ENCODE measurements at regions not wholly inside any gene's neighbourhood (a gene's known extent, or its start where the extent isn't known, plus 50 kb on each side); places are given as distances from the start of the nearest gene placed in this dataset.

- H3K4ac ChIP-seq (ENCODE audit: low read length), result no peak overlapping the region
- H4K8ac ChIP-seq (ENCODE audit: low read depth, low read length), result no peak overlapping the region
- H3K4me1 ChIP-seq (ENCODE audit: control insufficient read depth in 2 of 2, insufficient read depth in 1 of 2, low read depth in 1 of 2, low read length in 2 of 2), result no peaks in the 10 kb centered on the region
- H3K14ac ChIP-seq (ENCODE audit: low read length), result no peak overlapping the region
- no peaks in the 10 kb centered on the region for H3K79me1 ChIP-seq (ENCODE audit: low read depth, low read length)
- H2BK5ac ChIP-seq (ENCODE audit: low read length), result no peak overlapping the region
- H2AK5ac ChIP-seq (ENCODE audit: low read depth, low read length), result no peak overlapping the region
- no peak overlapping the region for H3K9ac ChIP-seq (ENCODE audit: low read depth, low read length, poor library complexity)
- no peak overlapping the region for H4K91ac ChIP-seq (ENCODE audit: low read depth, low read length, poor library complexity)
- no peak overlapping the region for H2BK15ac ChIP-seq (ENCODE audit: low read length)
- no peak overlapping the region for H3K23ac ChIP-seq (ENCODE audit: low read depth, low read length, poor library complexity)
- H3K18ac ChIP-seq (ENCODE audit: low read length), result no peak overlapping the region
- DNase-seq (ENCODE audit: low spot score), result no peak
- no peaks in the 10 kb centered on the region for H3K27me3 ChIP-seq (ENCODE audit: control insufficient read depth in 3 of 3, insufficient read depth in 3 of 3, low read depth in 1 of 3, low read length in 3 of 3)
- H2BK120ac ChIP-seq (ENCODE audit: low read depth, low read length), result no peak overlapping the region
- H3K27ac ChIP-seq (replicated peaks; ENCODE audit: low read length), result no peak overlapping the region
- H3K4me2 ChIP-seq (ENCODE audit: insufficient read depth, low read length, poor library complexity, severe bottlenecking), result no peak overlapping the region
- no CpG with 5 or more reads among the region's 5 CpGs for WGBS, 2 donors (ENCODE audit: extremely low coverage in 2 of 2, insufficient read length in 2 of 2, insufficient replicate concordance in 1 of 2)
- no peaks in the 10 kb centered on the region for H3K9me3 ChIP-seq (replicated peaks in 1 of 2; ENCODE audit: control insufficient read depth in 2 of 2, insufficient read depth in 1 of 2, low read depth in 1 of 2, low read length in 2 of 2)
- no peak overlapping the region for H2AFZ ChIP-seq (ENCODE audit: low read length)
- H3K36me3 ChIP-seq (replicated peaks in 1 of 2; ENCODE audit: control insufficient read depth in 2 of 2, insufficient read depth in 2 of 2, low read length in 2 of 2), result no peaks in the 10 kb centered on the region
- H3K4me3 ChIP-seq (ENCODE audit: low read length in 2 of 2), result no peak overlapping the region
- H2BK12ac ChIP-seq (ENCODE audit: low read length), result no peak overlapping the region
These were observed 610.4 kb downstream of the ELAVL2 start for GRCh38 chr9:23215688-23216087.

GRCh38 chr9:23219471-23219870, 606.6 kb downstream of the ELAVL2 start:
- no peak overlapping the region for H3K4ac ChIP-seq (ENCODE audit: low read length)
- no peak overlapping the region for H3K4me3 ChIP-seq (ENCODE audit: low read length in 2 of 2)
- H4K8ac ChIP-seq (ENCODE audit: low read depth, low read length), result no peak overlapping the region
- no peak overlapping the region for H2AFZ ChIP-seq (ENCODE audit: low read length)
- DNase-seq (ENCODE audit: low spot score), result no peak
- H4K91ac ChIP-seq (ENCODE audit: low read depth, low read length, poor library complexity), result no peak overlapping the region
- H3K18ac ChIP-seq (ENCODE audit: low read length), result no peak overlapping the region
- no peaks in the 10 kb centered on the region for H3K9me3 ChIP-seq (replicated peaks in 1 of 2; ENCODE audit: control insufficient read depth in 2 of 2, insufficient read depth in 1 of 2, low read depth in 1 of 2, low read length in 2 of 2)
- H3K23ac ChIP-seq (ENCODE audit: low read depth, low read length, poor library complexity), result no peak overlapping the region
- no peak overlapping the region for H2BK12ac ChIP-seq (ENCODE audit: low read length)
- H3K9ac ChIP-seq (ENCODE audit: low read depth, low read length, poor library complexity), result no peak overlapping the region
- H3K4me2 ChIP-seq (ENCODE audit: insufficient read depth, low read length, poor library complexity, severe bottlenecking), result no peak overlapping the region
- no peak overlapping the region for H2BK120ac ChIP-seq (ENCODE audit: low read depth, low read length)
- H3K4me1 ChIP-seq (ENCODE audit: control insufficient read depth in 2 of 2, insufficient read depth in 1 of 2, low read depth in 1 of 2, low read length in 2 of 2), result no peaks in the 10 kb centered on the region
- no peaks in the 10 kb centered on the region for H3K79me1 ChIP-seq (ENCODE audit: low read depth, low read length)
- H2BK15ac ChIP-seq (ENCODE audit: low read length), result no peak overlapping the region
- no peaks in the 10 kb centered on the region for H3K27me3 ChIP-seq (ENCODE audit: control insufficient read depth in 3 of 3, insufficient read depth in 3 of 3, low read depth in 1 of 3, low read length in 3 of 3)
- no peak overlapping the region for H2BK5ac ChIP-seq (ENCODE audit: low read length)
- WGBS, 2 donors (ENCODE audit: extremely low coverage in 2 of 2, insufficient read length in 2 of 2, insufficient replicate concordance in 1 of 2), result no CpG with 5 or more reads among the region's 13 CpGs
- H3K27ac ChIP-seq (replicated peaks; ENCODE audit: low read length), result no peak overlapping the region
- no peak overlapping the region for H3K14ac ChIP-seq (ENCODE audit: low read length)
- no peaks in the 10 kb centered on the region for H3K36me3 ChIP-seq (replicated peaks in 1 of 2; ENCODE audit: control insufficient read depth in 2 of 2, insufficient read depth in 2 of 2, low read length in 2 of 2)
- H2AK5ac ChIP-seq (ENCODE audit: low read depth, low read length), result no peak overlapping the region

DNA sequence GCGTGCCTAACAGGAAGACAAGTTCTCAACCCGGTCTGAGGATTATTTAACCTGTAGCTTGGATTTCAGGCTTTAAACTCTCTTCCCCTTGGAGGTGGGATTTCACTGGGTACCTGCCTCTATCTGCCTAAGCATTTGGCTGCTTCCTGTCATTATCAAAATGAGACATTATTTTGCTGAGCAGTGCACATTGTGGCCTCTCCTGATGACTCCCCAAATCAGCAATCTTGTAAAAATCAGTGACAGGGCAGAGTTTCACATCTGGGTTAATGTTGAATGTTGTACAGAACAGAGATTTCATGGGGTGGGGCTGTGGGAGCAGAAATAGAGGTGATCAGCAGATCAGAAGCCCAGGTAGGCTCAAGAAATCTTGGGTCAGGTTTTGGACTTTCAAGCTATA, 605.9 kb downstream of the ELAVL2 start:
- no peak overlapping the region for H3K18ac ChIP-seq (ENCODE audit: low read length)
- no peak overlapping the region for H3K4me3 ChIP-seq (ENCODE audit: low read length in 2 of 2)
- no peaks in the 10 kb centered on the region for H3K79me1 ChIP-seq (ENCODE audit: low read depth, low read length)
- H4K8ac ChIP-seq (ENCODE audit: low read depth, low read length), result no peak overlapping the region
- no CpG with 5 or more reads among the region's 2 CpGs for WGBS, 2 donors (ENCODE audit: extremely low coverage in 2 of 2, insufficient read length in 2 of 2, insufficient replicate concordance in 1 of 2)
- no peak overlapping the region for H3K9ac ChIP-seq (ENCODE audit: low read depth, low read length, poor library complexity)
- H3K4me1 ChIP-seq (ENCODE audit: control insufficient read depth in 2 of 2, insufficient read depth in 1 of 2, low read depth in 1 of 2, low read length in 2 of 2), result no peaks in the 10 kb centered on the region
- no peak overlapping the region for H2BK120ac ChIP-seq (ENCODE audit: low read depth, low read length)
- no peaks in the 10 kb centered on the region for H3K36me3 ChIP-seq (replicated peaks in 1 of 2; ENCODE audit: control insufficient read depth in 2 of 2, insufficient read depth in 2 of 2, low read length in 2 of 2)
- H3K27me3 ChIP-seq (ENCODE audit: control insufficient read depth in 3 of 3, insufficient read depth in 3 of 3, low read depth in 1 of 3, low read length in 3 of 3), result no peaks in the 10 kb centered on the region
- no peak overlapping the region for H3K23ac ChIP-seq (ENCODE audit: low read depth, low read length, poor library complexity)
- H3K9me3 ChIP-seq (replicated peaks in 1 of 2; ENCODE audit: control insufficient read depth in 2 of 2, insufficient read depth in 1 of 2, low read depth in 1 of 2, low read length in 2 of 2), result no peaks in the 10 kb centered on the region
- no peak overlapping the region for H3K14ac ChIP-seq (ENCODE audit: low read length)
- H4K91ac ChIP-seq (ENCODE audit: low read depth, low read length, poor library complexity), result no peak overlapping the region
- no peak overlapping the region for H2BK5ac ChIP-seq (ENCODE audit: low read length)
- DNase-seq (ENCODE audit: low spot score), result no peak
- H2AFZ ChIP-seq (ENCODE audit: low read length), result no peak overlapping the region
- H2AK5ac ChIP-seq (ENCODE audit: low read depth, low read length), result no peak overlapping the region
- H3K4me2 ChIP-seq (ENCODE audit: insufficient read depth, low read length, poor library complexity, severe bottlenecking), result no peak overlapping the region
- no peak overlapping the region for H2BK15ac ChIP-seq (ENCODE audit: low read length)
- H2BK12ac ChIP-seq (ENCODE audit: low read length), result no peak overlapping the region
- H3K4ac ChIP-seq (ENCODE audit: low read length), result no peak overlapping the region
- no peak overlapping the region for H3K27ac ChIP-seq (replicated peaks; ENCODE audit: low read length)

DNA sequence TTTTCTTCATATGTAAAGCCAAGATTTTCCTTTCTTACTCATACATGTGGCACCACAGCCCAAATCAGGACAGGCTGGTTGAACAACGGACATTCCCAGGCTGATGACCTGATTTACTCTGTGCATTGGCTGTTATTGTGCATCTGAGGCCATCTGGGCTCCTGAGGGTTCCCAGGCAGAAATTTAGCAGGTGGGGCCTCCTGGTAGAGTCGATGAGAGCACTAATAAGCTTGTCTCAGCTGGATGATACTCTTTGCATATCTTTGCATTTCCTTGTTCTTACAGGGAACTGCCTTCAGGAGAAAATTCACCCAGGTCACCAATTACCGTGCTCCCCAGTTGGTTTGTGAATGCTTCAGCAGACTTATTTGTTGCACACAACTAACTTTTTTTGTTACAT, 605.1 kb downstream of the ELAVL2 start:
- H2BK15ac ChIP-seq (ENCODE audit: low read length), result no peak overlapping the region
- H3K9ac ChIP-seq (ENCODE audit: low read depth, low read length, poor library complexity), result no peak overlapping the region
- DNase-seq (ENCODE audit: low spot score), result no peak
- no peak overlapping the region for H2BK120ac ChIP-seq (ENCODE audit: low read depth, low read length)
- no peak overlapping the region for H3K14ac ChIP-seq (ENCODE audit: low read length)
- H3K79me1 ChIP-seq (ENCODE audit: low read depth, low read length), result no peaks in the 10 kb centered on the region
- no peak overlapping the region for H3K18ac ChIP-seq (ENCODE audit: low read length)
- no peak overlapping the region for H2BK12ac ChIP-seq (ENCODE audit: low read length)
- no peaks in the 10 kb centered on the region for H3K4me1 ChIP-seq (ENCODE audit: control insufficient read depth in 2 of 2, insufficient read depth in 1 of 2, low read depth in 1 of 2, low read length in 2 of 2)
- H3K4me2 ChIP-seq (ENCODE audit: insufficient read depth, low read length, poor library complexity, severe bottlenecking), result no peak overlapping the region
- H3K4me3 ChIP-seq (ENCODE audit: low read length in 2 of 2), result no peak overlapping the region
- no peak overlapping the region for H3K4ac ChIP-seq (ENCODE audit: low read length)
- no peak overlapping the region for H3K23ac ChIP-seq (ENCODE audit: low read depth, low read length, poor library complexity)
- H2BK5ac ChIP-seq (ENCODE audit: low read length), result no peak overlapping the region
- H3K27ac ChIP-seq (replicated peaks; ENCODE audit: low read length), result no peak overlapping the region
- H3K27me3 ChIP-seq (ENCODE audit: control insufficient read depth in 3 of 3, insufficient read depth in 3 of 3, low read depth in 1 of 3, low read length in 3 of 3), result no peaks in the 10 kb centered on the region
- no CpG with 5 or more reads among the region's 3 CpGs for WGBS, 2 donors (ENCODE audit: extremely low coverage in 2 of 2, insufficient read length in 2 of 2, insufficient replicate concordance in 1 of 2)
- no peak overlapping the region for H4K8ac ChIP-seq (ENCODE audit: low read depth, low read length)
- H4K91ac ChIP-seq (ENCODE audit: low read depth, low read length, poor library complexity), result no peak overlapping the region
- no peak overlapping the region for H2AK5ac ChIP-seq (ENCODE audit: low read depth, low read length)
- no peaks in the 10 kb centered on the region for H3K9me3 ChIP-seq (replicated peaks in 1 of 2; ENCODE audit: control insufficient read depth in 2 of 2, insufficient read depth in 1 of 2, low read depth in 1 of 2, low read length in 2 of 2)
- no peaks in the 10 kb centered on the region for H3K36me3 ChIP-seq (replicated peaks in 1 of 2; ENCODE audit: control insufficient read depth in 2 of 2, insufficient read depth in 2 of 2, low read length in 2 of 2)
- H2AFZ ChIP-seq (ENCODE audit: low read length), result no peak overlapping the region
